GM23248 (cell line): ENCODE measurements at regions not wholly inside any gene's neighbourhood (a gene's known extent, or its start where the extent isn't known, plus 50 kb on each side); places are given as distances from the start of the nearest gene placed in this dataset.

Experiments
- DNase-seq: peaks from one replicate; pipeline ENCODE4 v3.0.0-alpha.2; 2015
- H2AFZ ChIP-seq: fragments of 200-600 bp; sonication (generic); 2 replicates; pipeline ENCODE4 v1.6.1; 2016; ENCODE audit warnings: antibody characterized with exemption
- H3F3A ChIP-seq: fragments of 200-600 bp; sonication (generic); 2 replicates; pipeline ENCODE4 v1.6.1; 2016; ENCODE audit warnings: mild to moderate bottlenecking, antibody characterized with exemption, mixed run types; ENCODE audit not compliant: insufficient read depth
- H3K27ac ChIP-seq: fragments of 200-600 bp; sonication (generic); 2 replicates; pipeline ENCODE4 v1.5.1; 2016; ENCODE audit warnings: mild to moderate bottlenecking
- H3K27me3 ChIP-seq: fragments of 200-600 bp; sonication (generic); replicated peaks from 2 replicates; pipeline ENCODE4 v1.6.1; 2016; ENCODE audit warnings: mild to moderate bottlenecking; ENCODE audit not compliant: insufficient read depth
- H3K36me3 ChIP-seq: fragments of 200-600 bp; sonication (generic); 2 replicates; pipeline ENCODE4 v1.6.1; 2016; ENCODE audit warnings: low read depth, mild to moderate bottlenecking
- H3K4me1 ChIP-seq: fragments of 200-600 bp; sonication (generic); 2 replicates; pipeline ENCODE4 v1.6.1; 2016; ENCODE audit warnings: mild to moderate bottlenecking; ENCODE audit not compliant: insufficient read depth
- H3K4me2 ChIP-seq: fragments of 200-600 bp; sonication (generic); one replicate; pipeline ENCODE4 v1.6.1; 2016; ENCODE audit warnings: mild to moderate bottlenecking; ENCODE audit not compliant: unreplicated experiment
- H3K4me3 ChIP-seq: fragments of 200-600 bp; sonication (generic); 2 replicates; pipeline ENCODE4 v1.5.1; 2016; ENCODE audit warnings: mild to moderate bottlenecking
- H3K79me2 ChIP-seq: fragments of 200-600 bp; sonication (generic); 2 replicates; pipeline ENCODE4 v1.6.1; 2016; ENCODE audit warnings: mild to moderate bottlenecking; ENCODE audit not compliant: insufficient read depth
- H3K9ac ChIP-seq: fragments of 200-600 bp; sonication (generic); 2 replicates; pipeline ENCODE4 v1.6.1; 2016; ENCODE audit warnings: mild to moderate bottlenecking
- H3K9me2 ChIP-seq: fragments of 200-600 bp; sonication (generic); 2 replicates; pipeline ENCODE4 v1.6.1; 2016; ENCODE audit warnings: mixed run types, mild to moderate bottlenecking, moderate library complexity; ENCODE audit not compliant: insufficient read depth
- H3K9me3 ChIP-seq: fragments of 200-600 bp; sonication (generic); one replicate; pipeline ENCODE4 v1.6.1; 2017; ENCODE audit warnings: low read depth
- H4K20me1 ChIP-seq: fragments of 200-600 bp; sonication (generic); 2 replicates; pipeline ENCODE4 v1.6.0; 2016; ENCODE audit not compliant: insufficient read depth
- EZH2 ChIP-seq: fragments of 200-600 bp; sonication (generic); IDR thresholded peaks from 2 replicates; pipeline ENCODE4 v1.6.1; 2018; ENCODE audit warnings: antibody characterized with exemption, mild to moderate bottlenecking; ENCODE audit not compliant: insufficient read depth, poor library complexity, severe bottlenecking
- EZH2phosphoT487 ChIP-seq: fragments of 200-600 bp; sonication (generic); IDR thresholded peaks from 2 replicates; pipeline ENCODE4 v1.6.1; 2018; ENCODE audit warnings: antibody characterized with exemption, moderate library complexity, mild to moderate bottlenecking, low read depth; ENCODE audit not compliant: insufficient read depth
- WGBS, 2 experiments: methylation state at CpG; one replicate each; pipeline ENCODE4 v1.1.6; 2015 to 2017; ENCODE audit warnings: low lambda C conversion rate in 2 of 2, low coverage in 1 of 2; ENCODE audit errors: missing lambda C conversion rate in 2 of 2; 5-methylcytosine and 5-hydroxymethylcytosine counted together
- in situ Hi-C: fragments of 300-500 bp; cut with MboI; formaldehyde crosslinking; loops from 2 replicates; pipeline ENCODE4 v1.15.0; 2020

GRCh38 chr15:100711516-100712021, 109.2 kb downstream of the ASB7 start:
- Histone ChIP-seq H3F3A (no peaks in the 10 kb centered on the region; the same call in none of the 2 replicates), H3K36me3 (no peaks in the 10 kb centered on the region), H3K4me1 (peaks cover 19% of the 10 kb centered on the region), H4K20me1 (no peaks in the 10 kb centered on the region), H3K27ac (no peak overlapping the region), H3K27me3 (no peaks in the 10 kb centered on the region), H3K4me2 (no peak overlapping the region), H3K9me2 (no peaks in the 10 kb centered on the region), H3K9me3 (no peaks in the 10 kb centered on the region), H2AFZ (peak overlapping the region; percentile 12; the same call in 1 of the 2 replicates), H3K79me2 (no peaks in the 10 kb centered on the region), H3K4me3 (no peak overlapping the region), H3K9ac (no peak overlapping the region)
- TF ChIP-seq EZH2phosphoT487 = no peak
- TF ChIP-seq EZH2 = no peak
- DNase-seq = no peak
- WGBS, 2 experiments = 57 to 59% methylated on average over 9 of the region's 9 CpGs
- in situ Hi-C loops = no loop called here

DNA sequence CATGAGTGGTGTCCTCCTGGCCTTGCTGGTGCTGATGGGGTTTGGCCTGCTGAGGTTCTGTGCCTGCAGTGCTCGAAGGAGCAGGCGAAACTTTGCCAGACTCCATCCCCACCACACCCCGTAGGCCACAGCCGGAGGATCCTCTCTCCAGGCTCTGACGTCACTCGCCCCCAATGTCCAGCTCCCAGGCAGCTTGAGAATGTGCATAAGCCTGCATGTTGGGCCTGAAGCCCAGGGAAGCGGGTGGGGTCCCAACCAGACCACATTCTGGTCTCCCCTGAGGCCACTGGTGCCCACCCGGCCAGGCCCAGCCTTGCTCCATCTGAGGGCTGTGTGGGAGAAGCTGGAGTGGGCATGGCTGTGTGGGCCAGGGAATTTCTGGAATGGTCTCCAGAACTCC, 109.8 kb downstream of the ASB7 start:
- peak; percentile 76 for DNase-seq
- Histone ChIP-seq H3K36me3 (no peaks in the 10 kb centered on the region), H3K9ac (no peak overlapping the region), H3F3A (no peaks in the 10 kb centered on the region; the same call in none of the 2 replicates), H3K4me3 (no peak overlapping the region), H3K4me2 (no peak overlapping the region), H3K27ac (no peak overlapping the region), H2AFZ (peak overlapping the region; percentile 12), H3K79me2 (no peaks in the 10 kb centered on the region), H3K4me1 (peaks cover 19% of the 10 kb centered on the region), H3K9me3 (no peaks in the 10 kb centered on the region), H3K27me3 (no peaks in the 10 kb centered on the region), H3K9me2 (no peaks in the 10 kb centered on the region), H4K20me1 (no peaks in the 10 kb centered on the region)
- 32 to 35% methylated on average over 8 of the region's 8 CpGs for WGBS, 2 experiments
- in situ Hi-C loops = no loop called here
- TF ChIP-seq EZH2phosphoT487 (no peak), EZH2 (no peak)

DNA sequence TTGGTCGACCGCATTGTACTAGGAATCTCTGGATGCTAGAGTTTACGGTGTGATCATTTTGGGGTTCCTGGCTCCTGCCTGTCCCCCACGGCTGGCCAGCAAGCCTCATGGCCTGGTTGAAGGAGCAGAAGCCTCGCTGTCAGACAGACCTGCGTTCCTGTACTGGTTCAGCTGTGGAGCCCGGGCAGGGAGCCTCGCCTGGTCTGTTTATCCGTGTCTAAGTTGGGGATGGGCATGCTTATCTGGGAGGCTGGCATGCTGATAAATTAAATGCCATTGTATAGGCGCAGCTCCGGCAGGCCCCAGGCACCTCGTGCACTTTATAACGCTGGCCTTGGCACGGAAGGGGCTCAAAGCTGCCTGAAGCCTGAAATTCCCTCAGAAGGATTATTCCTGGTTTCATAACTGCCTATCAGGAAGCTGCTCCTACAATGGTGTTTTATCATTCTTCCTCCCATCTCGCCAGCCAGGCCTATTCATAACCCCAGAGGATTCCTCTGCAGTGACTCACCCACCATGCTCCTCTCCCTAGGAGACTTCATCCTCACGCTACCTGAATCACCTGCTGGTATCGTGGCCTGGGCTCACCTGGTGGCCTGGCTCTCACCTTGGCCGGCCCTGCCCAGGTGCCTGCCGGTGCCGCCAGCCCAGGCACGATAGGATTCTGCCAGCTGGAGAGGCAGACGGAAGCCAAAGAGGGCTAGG, 110.9 kb downstream of the ASB7 start:
- Histone ChIP-seq H3K4me3 (no peak overlapping the region), H4K20me1 (no peaks in the 10 kb centered on the region), H3F3A (no peaks in the 10 kb centered on the region; the same call in none of the 2 replicates), H3K36me3 (no peaks in the 10 kb centered on the region), H3K4me1 (peaks cover 19% of the 10 kb centered on the region), H3K9me2 (no peaks in the 10 kb centered on the region), H3K79me2 (no peaks in the 10 kb centered on the region), H3K27me3 (no peaks in the 10 kb centered on the region), H3K9me3 (no peaks in the 10 kb centered on the region), H2AFZ (no peak overlapping the region), H3K27ac (peak overlapping the region; percentile 10; the same call in 1 of the 2 replicates), H3K4me2 (no peak overlapping the region), H3K9ac (0 out of 2 replicates have a peak overlapping the region, but pooled peaks have one; percentile 18)
- DNase-seq = peak; percentile 71
- in situ Hi-C loops = no loop called here
- no peak for TF ChIP-seq EZH2
- TF ChIP-seq EZH2phosphoT487 = no peak
- WGBS, 2 experiments = 79 to 83% methylated on average over 21 to 22 of the region's 22 CpGs

DNA sequence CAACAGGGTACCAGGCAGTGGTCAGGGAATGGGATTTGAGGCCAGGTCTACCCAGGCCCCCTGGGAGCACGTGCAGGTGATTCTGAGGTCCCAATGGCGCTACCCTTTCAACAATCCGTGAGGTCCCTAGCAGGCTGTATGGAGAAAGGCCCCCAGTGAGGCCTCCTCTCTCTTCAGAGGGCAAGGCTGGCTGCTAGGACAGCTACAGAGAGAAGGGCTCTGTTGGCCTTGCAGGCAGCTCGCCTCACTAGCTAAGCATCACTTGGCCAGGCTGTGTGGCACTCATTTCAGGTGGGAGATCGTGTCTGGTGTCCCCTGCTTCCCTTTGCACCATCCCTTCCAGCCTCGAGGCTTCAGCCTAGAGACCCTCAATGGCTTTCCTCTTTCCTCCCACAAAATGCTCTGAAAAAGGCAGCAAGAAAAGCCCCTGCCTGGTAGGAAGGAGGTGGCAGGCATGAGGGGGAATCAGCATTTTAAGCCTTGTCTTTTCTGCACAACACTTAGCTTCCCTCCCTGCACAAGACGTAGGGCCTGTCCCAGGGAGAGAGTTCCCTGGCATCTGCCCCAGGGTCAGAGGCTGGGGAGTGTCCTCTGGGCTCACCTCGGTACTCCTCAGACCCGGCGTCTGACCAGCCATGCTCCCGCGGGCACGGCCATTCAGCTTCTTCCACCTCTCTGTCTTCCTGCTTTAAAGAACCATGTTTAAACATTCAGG, 111.8 kb downstream of the ASB7 start:
- no peak for DNase-seq
- Histone ChIP-seq H3K9me2 (no peaks in the 10 kb centered on the region), H3K4me3 (no peak overlapping the region), H3K4me1 (peaks cover 19% of the 10 kb centered on the region), H3K27me3 (no peaks in the 10 kb centered on the region), H3F3A (no peaks in the 10 kb centered on the region; the same call in none of the 2 replicates), H4K20me1 (no peaks in the 10 kb centered on the region), H3K9ac (no peak overlapping the region), H3K36me3 (no peaks in the 10 kb centered on the region), H3K79me2 (no peaks in the 10 kb centered on the region), H2AFZ (no peak overlapping the region), H3K4me2 (no peak overlapping the region), H3K27ac (no peak overlapping the region), H3K9me3 (no peaks in the 10 kb centered on the region)
- in situ Hi-C loops = no loop called here
- 92 to 93% methylated on average over 13 of the region's 13 CpGs for WGBS, 2 experiments
- no peak for TF ChIP-seq EZH2phosphoT487
- no peak for TF ChIP-seq EZH2
